ENCODE measurements at regions not wholly inside any gene's neighbourhood (a gene's known extent, or its start where the extent isn't known, plus 50 kb on each side); places are given as distances from the start of the nearest gene placed in this dataset. TPM values are rescaled to one million over a fixed set of nuclear protein-coding genes. Genes with fewer than 3 reads are reported as not detected.

GRCh38 chr3:124671106-124671505 lies 59.1 kb upstream of the UMPS start:
- ChIA-PET POLR2A (no interaction called here), CTCF (interaction anchor here (1.1 to 1.6 kb wide), 3 partner anchors 18 to 112 kb away, joined by 4 to 5 read pairs (median 5); no protein-coding TSS in a partner anchor)
- no peak for DNase-seq (ENCODE audit: unreplicated experiment)
- intact Hi-C loops (cut with micrococcal nuclease): no loop called here
- no peak overlapping the region for H3K27ac Mint-ChIP-seq (ENCODE audit: low read depth, unreplicated experiment)
- H3K9me3 Mint-ChIP-seq (ENCODE audit: unreplicated experiment): no peaks in the 10 kb centered on the region
- no peaks in the 10 kb centered on the region for H3K27me3 Mint-ChIP-seq (ENCODE audit: insufficient read depth, unreplicated experiment)
- H3K36me3 Mint-ChIP-seq (ENCODE audit: insufficient read depth, unreplicated experiment): no peaks in the 10 kb centered on the region
- H3K4me1 Mint-ChIP-seq (ENCODE audit: insufficient read depth, unreplicated experiment): no peaks in the 10 kb centered on the region
- no peak overlapping the region for H3K4me3 Mint-ChIP-seq (ENCODE audit: unreplicated experiment)
- no peak for TF ChIP-seq CTCF (IDR thresholded peaks at IDR 0.05; ENCODE audit: unreplicated experiment)
- BruUV-seq (replicated peaks): no TSS peak

- ChIA-PET POLR2A (no interaction called here), CTCF (no interaction called here)
- BruUV-seq (replicated peaks): no TSS peak
- Mint-ChIP-seq H3K27me3 (ENCODE audit: insufficient read depth, unreplicated experiment) (no peaks in the 10 kb centered on the region), H3K27ac (ENCODE audit: low read depth, unreplicated experiment) (no peak overlapping the region), H3K4me3 (ENCODE audit: unreplicated experiment) (no peak overlapping the region), H3K4me1 (ENCODE audit: insufficient read depth, unreplicated experiment) (no peaks in the 10 kb centered on the region), H3K36me3 (ENCODE audit: insufficient read depth, unreplicated experiment) (no peaks in the 10 kb centered on the region), H3K9me3 (ENCODE audit: unreplicated experiment) (no peaks in the 10 kb centered on the region)
- intact Hi-C loops (cut with micrococcal nuclease): no loop called here
- DNase-seq (ENCODE audit: unreplicated experiment): no peak
- no peak for TF ChIP-seq CTCF (IDR thresholded peaks at IDR 0.05; ENCODE audit: unreplicated experiment)
These were observed 55.9 kb upstream of the UMPS start for GRCh38 chr3:124674336-124674735.

GRCh38 chr3:124676236-124676635 lies 54.0 kb upstream of the UMPS start:
- Mint-ChIP-seq H3K4me1 (ENCODE audit: insufficient read depth, unreplicated experiment) (no peaks in the 10 kb centered on the region), H3K4me3 (ENCODE audit: unreplicated experiment) (no peak overlapping the region), H3K36me3 (ENCODE audit: insufficient read depth, unreplicated experiment) (no peaks in the 10 kb centered on the region), H3K27ac (ENCODE audit: low read depth, unreplicated experiment) (no peak overlapping the region), H3K9me3 (ENCODE audit: unreplicated experiment) (no peaks in the 10 kb centered on the region), H3K27me3 (ENCODE audit: insufficient read depth, unreplicated experiment) (no peaks in the 10 kb centered on the region)
- intact Hi-C loops (cut with micrococcal nuclease): no loop called here
- no peak for TF ChIP-seq CTCF (IDR thresholded peaks at IDR 0.05; ENCODE audit: unreplicated experiment)
- CTCF ChIA-PET: interaction anchor here (0.5 to 1.7 kb wide), 2 partner anchors 111 to 165 kb away, joined by 3 to 4 read pairs; no protein-coding TSS in a partner anchor
- no TSS peak for BruUV-seq (replicated peaks)
- peak; percentile 15 for DNase-seq (ENCODE audit: unreplicated experiment)
- POLR2A ChIA-PET: no interaction called here

GRCh38 chr3:124679048-124679638 lies 51.1 kb upstream of the UMPS start:
- POLR2A ChIA-PET: interaction anchor here (0.6 kb wide), 1 partner anchor 694 kb away, joined by 3 read pairs; no protein-coding TSS in a partner anchor
- DNase-seq (ENCODE audit: unreplicated experiment): no peak
- H3K9me3 Mint-ChIP-seq (ENCODE audit: unreplicated experiment): no peaks in the 10 kb centered on the region
- no peaks in the 10 kb centered on the region for H3K27me3 Mint-ChIP-seq (ENCODE audit: insufficient read depth, unreplicated experiment)
- BruUV-seq (replicated peaks): no TSS peak
- no peak overlapping the region for H3K4me3 Mint-ChIP-seq (ENCODE audit: unreplicated experiment)
- H3K4me1 Mint-ChIP-seq (ENCODE audit: insufficient read depth, unreplicated experiment): no peaks in the 10 kb centered on the region
- intact Hi-C loops (cut with micrococcal nuclease): no loop called here
- TF ChIP-seq CTCF (IDR thresholded peaks at IDR 0.05; ENCODE audit: unreplicated experiment): no peak
- H3K27ac Mint-ChIP-seq (ENCODE audit: low read depth, unreplicated experiment): no peak overlapping the region
- CTCF ChIA-PET: interaction anchor here (2.5 to 3.6 kb wide), 2 partner anchors 10 to 119 kb away, joined by 16 to 22 read pairs; no protein-coding TSS in a partner anchor
- no peaks in the 10 kb centered on the region for H3K36me3 Mint-ChIP-seq (ENCODE audit: insufficient read depth, unreplicated experiment)

Small RNAs in the stretch of these regions (microRNA-seq; reads per million reads assigned to microRNA genes)
- gene MIR5002: not detected
- gene MIR6083: not detected

All from MCF 10A (cell line).